NCI-H2227 (cell line): ENCODE measurements at regions not wholly inside any gene's neighbourhood (a gene's known extent, or its start where the extent isn't known, plus 50 kb on each side); places are given as distances from the start of the nearest gene placed in this dataset.
"Not testable (repeated sequence)": the region's sequence is repeated elsewhere in the genome, so short reads cannot be mapped to it uniquely, and the experiment has no call there.

Experiments used
- DNase-seq: peaks from one replicate; lab custom pipeline; 2025; ENCODE audit not compliant: unreplicated experiment; lab: John Stamatoyannopoulos, UW

DNA sequence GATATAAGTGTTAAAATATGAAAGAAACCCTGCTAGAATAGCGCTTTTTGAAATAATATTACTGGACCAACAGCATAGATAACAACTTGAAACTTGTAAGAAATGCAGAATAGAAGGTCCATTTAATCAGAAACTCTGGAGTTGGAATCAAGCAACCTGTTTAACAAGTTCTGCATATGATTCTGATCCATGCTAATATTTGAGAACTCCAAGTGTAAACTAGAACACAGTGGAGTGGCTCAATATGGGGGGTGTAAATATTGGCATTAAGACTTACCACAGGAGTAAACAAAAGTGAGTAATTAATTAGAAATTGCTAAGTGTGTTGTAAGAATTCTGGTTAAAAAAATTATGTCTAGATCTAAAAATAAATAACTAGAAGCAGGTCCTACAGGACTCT, 151.2 kb downstream of the SLITRK1 start:
- DNase-seq = no peak

DNA sequence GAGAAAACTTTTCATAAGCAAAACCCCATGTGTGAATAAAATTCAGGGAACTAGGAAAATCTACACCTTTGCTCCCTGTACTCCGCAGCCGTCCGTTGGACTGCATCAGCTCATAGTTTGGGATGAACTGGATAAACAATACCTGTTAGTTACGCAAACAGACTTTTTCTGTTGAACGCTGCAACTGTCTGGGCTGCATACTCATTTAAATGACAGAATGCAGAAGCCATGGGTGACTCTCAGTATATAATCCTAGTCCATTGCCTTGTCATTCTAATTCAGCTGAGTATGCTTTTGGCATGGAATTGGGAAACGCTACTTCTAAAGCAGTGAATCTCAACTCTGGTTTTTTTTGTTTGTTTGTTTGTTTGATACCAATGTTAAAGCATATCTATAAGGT, 151.6 kb downstream of the SLITRK1 start:
- no peak for DNase-seq

DNA sequence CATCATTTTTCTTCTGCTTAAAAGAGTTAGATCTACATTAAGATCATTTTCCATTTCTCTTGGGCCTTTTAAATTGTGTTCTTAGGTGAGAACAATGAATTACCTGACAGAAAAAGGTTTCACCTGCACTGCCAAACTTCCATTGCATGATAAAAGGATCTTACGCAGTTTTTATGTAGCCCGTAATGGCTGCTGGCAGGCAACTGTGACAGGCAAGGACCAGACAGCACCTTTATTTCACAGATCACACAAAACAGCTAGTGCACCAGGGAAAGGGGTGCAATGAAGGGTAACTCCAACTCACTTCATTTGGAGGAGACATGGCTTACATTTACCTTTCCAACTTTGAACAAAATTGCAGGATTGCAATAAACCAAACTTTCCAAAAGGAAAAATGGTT, 159.8 kb downstream of the SLITRK1 start:
- no peak for DNase-seq

- no peak for DNase-seq
Observed at GRCh38 chr13:83716121-83716520, 166.2 kb downstream of the SLITRK1 start.

DNA sequence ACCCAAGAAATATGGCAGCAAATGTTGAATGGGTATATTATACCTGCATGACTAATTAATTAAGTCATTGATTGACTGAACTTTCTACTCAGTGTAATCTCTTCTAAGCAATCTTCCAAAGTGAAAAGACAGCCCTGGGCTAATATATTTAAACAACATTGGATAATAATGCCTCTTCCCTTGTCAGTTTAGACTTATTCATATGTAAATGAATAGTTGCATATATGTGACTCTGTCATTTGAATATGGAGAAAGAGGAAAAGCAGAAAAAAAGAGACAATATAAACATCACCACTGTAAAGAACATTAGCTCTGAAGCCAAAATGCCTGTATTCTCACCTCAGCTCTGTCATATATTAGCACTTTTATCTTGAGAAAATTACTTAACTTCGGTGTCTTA, 168.0 kb downstream of the SLITRK1 start:
- DNase-seq = no peak

DNA sequence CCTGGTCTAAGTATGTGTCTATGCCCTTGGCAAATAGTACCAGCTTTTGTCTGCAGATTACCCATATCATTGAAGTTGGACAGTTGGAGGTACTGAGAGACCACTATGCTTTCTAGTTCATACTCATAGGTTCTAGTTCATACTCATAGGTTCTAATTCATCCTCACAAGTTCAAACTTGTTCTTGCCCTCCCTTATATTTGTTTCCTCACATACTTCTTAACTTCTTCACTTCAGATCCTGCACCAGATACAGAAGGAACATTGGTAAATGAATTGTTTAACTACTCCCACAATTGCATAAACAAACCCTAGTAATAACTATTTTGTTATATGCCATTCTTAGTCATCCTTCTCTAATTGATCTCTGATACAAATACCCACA, 172.2 kb downstream of the SLITRK1 start:
- no peak for DNase-seq

GRCh38 chr13:83709426-83710132, 172.7 kb downstream of the SLITRK1 start:
- DNase-seq = no peak

DNA sequence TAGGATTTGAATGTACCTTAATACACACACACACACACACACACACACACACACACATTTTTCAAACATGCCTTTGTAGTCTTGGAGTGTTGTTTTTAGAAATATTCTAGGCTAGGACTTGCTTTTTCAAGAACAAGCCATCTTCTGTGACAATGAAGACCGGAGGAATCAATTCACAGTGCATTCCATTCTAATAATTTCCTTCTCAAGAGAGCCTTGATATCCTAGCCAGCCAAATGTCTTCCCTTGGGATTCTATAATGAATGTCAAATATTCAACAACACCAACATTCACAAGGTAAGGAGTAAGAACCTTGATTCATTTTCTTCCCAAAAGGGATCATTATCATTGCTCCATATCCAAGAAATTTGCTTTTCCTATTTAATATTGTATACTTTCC, 180.3 kb downstream of the SLITRK1 start:
- no peak for DNase-seq

GRCh38 chr13:83692800-83693199, 189.5 kb downstream of the SLITRK1 start:
- DNase-seq = no peak

DNA sequence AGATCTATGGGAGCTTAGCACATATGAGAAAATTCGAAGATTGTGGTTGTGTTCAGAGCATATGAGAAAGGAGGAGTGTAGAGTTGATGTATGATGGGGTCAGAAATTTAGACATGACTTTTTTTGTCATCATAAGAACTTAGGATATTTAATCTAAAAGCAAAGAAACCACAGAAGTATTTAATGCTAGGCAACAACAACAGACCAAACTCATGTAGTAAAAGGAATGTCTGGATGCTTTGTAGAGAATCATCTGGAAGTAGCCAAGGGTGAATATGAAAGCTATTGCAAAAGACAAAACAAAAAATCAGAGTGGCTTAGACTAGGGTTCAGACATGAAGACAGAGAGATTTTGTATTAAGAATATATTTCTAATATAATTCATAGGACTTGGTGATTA, 190.3 kb downstream of the SLITRK1 start:
- DNase-seq = no peak

DNA sequence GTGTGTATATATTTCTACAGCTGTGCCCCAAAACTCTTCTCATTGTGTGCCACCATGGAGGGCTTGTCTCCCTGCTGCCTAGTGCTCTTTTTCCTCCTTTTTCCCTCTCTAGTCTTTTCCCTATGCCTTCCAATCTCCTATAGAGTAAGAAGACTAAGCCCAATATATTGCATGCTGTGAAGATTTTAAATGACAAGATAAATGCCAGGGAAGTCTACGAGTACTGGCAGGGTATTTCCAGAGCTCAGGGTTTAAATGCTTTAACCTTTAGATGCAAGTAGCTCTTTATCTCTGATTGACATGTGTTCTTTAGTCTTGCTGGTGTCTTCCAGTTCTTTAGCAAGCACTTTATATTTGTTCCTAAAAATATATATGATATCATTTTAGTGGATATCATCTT, 200.7 kb downstream of the SLITRK1 start:
- DNase-seq = no peak

DNA sequence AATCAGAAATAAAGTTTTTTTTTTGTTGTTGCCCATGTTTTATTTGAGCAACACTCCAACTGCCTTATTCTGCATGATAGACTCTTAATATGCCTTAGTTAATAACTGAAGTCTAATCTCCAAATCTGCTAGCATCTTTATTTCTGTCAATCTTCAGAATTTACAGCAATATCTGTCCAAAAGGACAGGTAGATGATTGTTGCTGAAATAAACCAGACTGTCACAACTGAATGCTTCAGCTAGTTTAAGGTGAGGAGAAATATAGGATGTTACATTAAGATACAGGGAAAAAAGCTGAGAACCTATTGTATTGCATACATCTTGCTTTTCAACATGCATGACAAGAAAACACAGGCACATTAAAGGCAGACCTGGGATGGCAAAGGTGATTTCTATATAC, 204.3 kb downstream of the SLITRK1 start:
- no peak for DNase-seq

DNA sequence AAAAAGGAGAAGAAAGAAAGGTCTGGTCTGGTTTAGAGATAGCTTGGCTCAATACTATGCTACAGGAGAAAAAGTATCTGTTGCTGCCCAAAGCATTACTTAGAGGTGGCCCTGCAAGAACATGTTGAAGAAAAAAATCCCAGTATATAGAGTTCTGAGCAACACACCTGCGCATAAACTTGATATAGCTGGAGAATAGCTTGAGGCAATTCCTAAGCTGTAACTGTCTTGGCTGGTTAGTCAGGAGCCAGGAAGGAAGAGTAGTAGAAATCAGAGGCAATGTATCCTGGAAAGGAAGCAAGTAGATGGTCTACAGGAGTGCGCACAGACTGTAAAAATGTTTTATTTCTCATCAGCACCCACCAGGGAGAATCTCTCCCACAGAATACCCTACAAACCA, 209.7 kb downstream of the SLITRK1 start:
- DNase-seq = no peak

- no peak for DNase-seq
Observed at GRCh38 chr13:83667606-83668005, 214.7 kb downstream of the SLITRK1 start.

DNA sequence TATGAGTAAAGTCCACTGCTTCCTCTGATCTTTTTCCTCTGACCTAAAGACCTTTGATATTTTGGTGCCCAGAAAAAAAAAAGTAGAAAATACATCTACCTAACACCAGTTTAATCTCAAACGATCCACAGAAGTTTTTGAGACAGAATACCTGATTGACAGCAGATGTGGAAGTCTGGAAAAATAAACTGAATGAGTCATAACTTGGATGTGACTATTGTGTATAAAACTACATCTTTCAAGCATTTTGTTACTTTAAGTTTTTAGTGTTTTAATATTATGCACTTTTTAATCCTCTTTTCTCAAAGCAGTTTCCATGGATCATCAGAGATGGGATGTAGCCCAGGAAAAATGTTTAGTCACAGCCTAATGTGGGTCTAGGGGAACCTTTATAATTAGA, 216.1 kb downstream of the SLITRK1 start:
- no peak for DNase-seq

GRCh38 chr13:83657281-83657680, 225.0 kb downstream of the SLITRK1 start:
- no peak for DNase-seq

GRCh38 chr13:83642617-83643016, 239.7 kb downstream of the SLITRK1 start:
- DNase-seq = not testable (repeated sequence)

- no peak for DNase-seq
Observed at GRCh38 chr13:83634601-83635000, 247.7 kb downstream of the SLITRK1 start.

DNA sequence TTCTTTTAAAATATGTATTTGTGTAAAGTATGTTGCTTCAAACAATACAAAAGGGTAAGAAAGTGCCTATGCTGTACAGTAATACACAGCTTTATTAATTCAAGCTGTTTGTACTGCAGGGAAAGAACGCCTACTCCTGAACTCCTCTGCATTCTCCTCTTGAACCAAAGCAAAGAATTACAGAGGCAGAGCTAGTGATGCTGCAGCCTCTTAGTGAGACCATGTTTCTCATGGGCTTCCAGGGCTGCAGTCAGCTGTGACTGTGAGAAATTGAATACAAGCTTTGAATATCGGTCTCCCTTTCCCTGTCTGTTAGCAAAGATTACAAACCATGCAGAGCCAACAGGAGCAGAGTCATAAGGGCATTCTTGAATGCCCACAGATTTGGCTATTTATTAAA, 248.5 kb downstream of the SLITRK1 start:
- DNase-seq = no peak

GRCh38 chr13:83622422-83622784, 259.9 kb downstream of the SLITRK1 start:
- no peak for DNase-seq

GRCh38 chr13:83621765-83622421, 260.4 kb downstream of the SLITRK1 start:
- no peak for DNase-seq

- DNase-seq = no peak
Observed at GRCh38 chr13:83620530-83621220, 261.6 kb downstream of the SLITRK1 start.
